ENCODE measurements at regions not wholly inside any gene's neighbourhood (a gene's known extent, or its start where the extent isn't known, plus 50 kb on each side); places are given as distances from the start of the nearest gene placed in this dataset.
"Not testable (repeated sequence)": the region's sequence is repeated elsewhere in the genome, so short reads cannot be mapped to it uniquely, and the experiment has no call there.

GRCh38 chr21:35559128-35559828, 501.0 kb downstream of the SETD4 start:
- no peak overlapping the region for H3K27ac Mint-ChIP-seq
- H3K36me3 Mint-ChIP-seq = no peaks in the 10 kb centered on the region

GRCh38 chr21:35556536-35556935, 503.8 kb downstream of the SETD4 start:
- Mint-ChIP-seq H3K27ac (no peak overlapping the region), H3K36me3 (no peaks in the 10 kb centered on the region), H3K4me3 (no peak overlapping the region), H3K4me1 (peaks cover 4% of the 10 kb centered on the region), H3K27me3 (no peaks in the 10 kb centered on the region), H3K9me3 (no peaks in the 10 kb centered on the region)

More at GRCh38 chr21:35559128-35559828, 501.0 kb downstream of the SETD4 start:
- Mint-ChIP-seq H3K4me1 (peaks cover 4% of the 10 kb centered on the region), H3K9me3 (no peaks in the 10 kb centered on the region), H3K27me3 (no peaks in the 10 kb centered on the region), H3K4me3 (no peak overlapping the region)

DNA sequence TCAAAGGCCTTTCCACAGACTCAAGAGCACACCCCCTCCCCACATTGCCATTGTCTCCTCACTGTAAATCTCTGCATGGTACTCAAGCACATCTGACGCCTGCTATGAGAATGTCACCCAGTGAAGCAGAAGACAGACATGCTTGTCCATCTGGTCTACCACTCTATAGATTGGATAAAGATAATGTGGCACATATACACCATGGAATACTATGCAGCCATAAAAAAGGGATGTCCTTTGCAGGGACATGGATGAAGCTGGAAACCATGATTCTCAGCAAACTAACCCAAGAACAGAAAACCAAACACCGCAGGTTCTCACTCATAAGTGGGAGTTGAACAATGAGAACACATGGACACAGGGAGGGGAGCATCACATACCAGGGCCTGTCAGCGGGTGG, 503.4 kb upstream of the RUNX1 start:
- not testable (repeated sequence) for H3K4me1 Mint-ChIP-seq, H3K27me3 Mint-ChIP-seq, H3K4me3 Mint-ChIP-seq, H3K36me3 Mint-ChIP-seq, H3K27ac Mint-ChIP-seq, H3K9me3 Mint-ChIP-seq

DNA sequence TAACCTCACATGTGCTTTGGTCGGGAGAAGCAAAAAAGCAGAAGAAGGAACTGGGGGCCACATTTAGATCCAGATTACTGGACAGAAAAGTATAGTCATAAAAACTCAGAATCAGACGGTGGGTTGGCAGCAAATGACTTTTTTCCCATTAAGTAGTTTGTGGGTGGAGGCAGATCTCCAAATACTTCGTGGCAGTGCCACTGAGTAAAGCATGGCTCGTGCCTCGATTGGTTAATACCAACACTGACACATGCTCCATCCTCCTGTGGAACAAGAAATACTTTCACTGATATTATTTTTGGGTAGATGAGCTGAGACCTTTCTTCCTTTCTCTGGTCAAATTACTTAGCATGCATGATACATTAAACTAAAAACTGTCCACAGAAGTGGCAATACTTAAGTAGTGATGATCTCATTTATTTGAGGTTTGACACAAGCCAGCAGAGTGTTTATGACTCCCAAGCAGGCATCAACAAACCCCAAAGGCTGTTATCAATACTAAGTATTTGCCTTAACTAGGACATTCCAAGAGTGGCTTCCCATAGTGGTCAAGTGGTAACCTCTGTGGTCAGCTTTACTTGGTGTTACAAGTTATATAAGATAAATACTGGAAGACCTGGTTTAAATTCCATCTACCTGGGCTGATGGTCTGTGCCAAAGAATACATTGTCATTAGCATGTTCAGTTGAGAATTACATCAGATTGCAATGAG, 500.0 kb upstream of the RUNX1 start:
- Mint-ChIP-seq H3K4me3 (no peak overlapping the region), H3K36me3 (no peaks in the 10 kb centered on the region), H3K27me3 (no peaks in the 10 kb centered on the region), H3K27ac (no peak overlapping the region), H3K9me3 (no peaks in the 10 kb centered on the region), H3K4me1 (no peaks in the 10 kb centered on the region)

GRCh38 chr21:35547946-35548774, 499.1 kb upstream of the RUNX1 start:
- no peaks in the 10 kb centered on the region for H3K4me1 Mint-ChIP-seq
- H3K4me3 Mint-ChIP-seq = no peak overlapping the region

DNA sequence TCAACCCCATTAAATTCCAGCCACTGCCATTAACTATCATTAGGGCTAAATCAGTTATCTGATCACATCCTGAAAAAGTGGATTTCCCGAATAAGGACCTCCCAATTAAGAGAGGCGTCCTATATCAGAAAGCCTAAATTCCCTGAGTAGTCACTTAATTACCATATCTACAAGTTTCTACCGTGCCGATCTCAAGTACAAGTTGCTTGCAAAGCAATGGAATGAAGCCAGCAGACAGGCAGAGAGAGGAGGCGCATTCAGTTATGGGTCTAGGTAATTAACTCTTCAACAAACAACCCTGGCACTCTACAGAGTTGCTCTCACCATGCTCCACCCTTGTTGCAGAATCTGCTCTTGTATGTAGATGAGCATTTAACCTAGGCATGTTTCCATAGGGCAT, 494.6 kb upstream of the RUNX1 start:
- Mint-ChIP-seq H3K27me3 (no peaks in the 10 kb centered on the region), H3K4me1 (no peaks in the 10 kb centered on the region), H3K4me3 (no peak overlapping the region), H3K27ac (no peak overlapping the region), H3K36me3 (no peaks in the 10 kb centered on the region), H3K9me3 (no peaks in the 10 kb centered on the region)

More at GRCh38 chr21:35547946-35548774, 499.1 kb upstream of the RUNX1 start:
- Mint-ChIP-seq H3K27me3 (no peaks in the 10 kb centered on the region), H3K27ac (no peak overlapping the region), H3K36me3 (no peaks in the 10 kb centered on the region), H3K9me3 (no peaks in the 10 kb centered on the region)

DNA sequence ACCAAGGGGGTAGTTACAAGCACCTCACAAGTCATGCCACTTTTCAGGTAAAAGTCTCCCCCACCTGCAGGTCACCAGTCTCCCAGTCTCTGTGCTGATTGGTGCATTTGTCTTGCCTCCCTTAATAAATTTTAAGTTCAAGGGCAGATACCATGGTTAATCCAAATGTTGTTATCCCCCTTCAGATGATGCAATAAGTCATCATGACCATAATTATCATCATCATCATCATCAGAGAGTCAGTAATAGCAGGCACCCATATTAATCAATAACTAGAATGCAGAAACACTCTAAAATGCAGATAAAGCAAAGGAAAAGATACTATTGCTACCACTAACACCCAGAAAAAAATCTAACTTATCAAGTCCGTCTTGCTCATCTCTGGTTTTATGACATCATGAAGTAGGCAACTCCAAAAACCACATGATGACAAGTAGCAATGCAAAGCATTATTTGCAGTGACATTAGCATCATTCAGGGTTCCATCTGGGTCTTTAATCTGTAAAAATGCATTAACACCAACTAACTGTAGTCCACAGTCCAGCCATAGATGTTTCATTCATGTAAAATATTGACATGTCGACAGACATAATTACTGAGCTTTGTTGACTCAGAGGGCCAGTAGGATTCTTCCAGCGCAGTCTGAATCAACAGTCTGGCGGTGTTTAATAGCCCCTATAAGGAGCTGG, 492.0 kb upstream of the RUNX1 start:
- no peaks in the 10 kb centered on the region for H3K4me1 Mint-ChIP-seq
- no peaks in the 10 kb centered on the region for H3K27me3 Mint-ChIP-seq
- no peak overlapping the region for H3K27ac Mint-ChIP-seq
- peaks cover under 1% of the 10 kb centered on the region for H3K36me3 Mint-ChIP-seq
- H3K9me3 Mint-ChIP-seq = peaks cover 2% of the 10 kb centered on the region
- no peak overlapping the region for H3K4me3 Mint-ChIP-seq

GRCh38 chr21:35538386-35538785, 489.3 kb upstream of the RUNX1 start:
- Mint-ChIP-seq H3K9me3 (peaks cover 11% of the 10 kb centered on the region), H3K36me3 (peaks cover 6% of the 10 kb centered on the region), H3K4me3 (no peak overlapping the region), H3K27ac (no peak overlapping the region), H3K27me3 (no peaks in the 10 kb centered on the region), H3K4me1 (no peaks in the 10 kb centered on the region)

GRCh38 chr21:35537604-35538003, 488.5 kb upstream of the RUNX1 start:
- no peaks in the 10 kb centered on the region for H3K4me1 Mint-ChIP-seq
- no peak overlapping the region for H3K4me3 Mint-ChIP-seq
- no peak overlapping the region for H3K27ac Mint-ChIP-seq
- H3K9me3 Mint-ChIP-seq = peaks cover 11% of the 10 kb centered on the region
- no peaks in the 10 kb centered on the region for H3K27me3 Mint-ChIP-seq
- H3K36me3 Mint-ChIP-seq = peaks cover 6% of the 10 kb centered on the region

DNA sequence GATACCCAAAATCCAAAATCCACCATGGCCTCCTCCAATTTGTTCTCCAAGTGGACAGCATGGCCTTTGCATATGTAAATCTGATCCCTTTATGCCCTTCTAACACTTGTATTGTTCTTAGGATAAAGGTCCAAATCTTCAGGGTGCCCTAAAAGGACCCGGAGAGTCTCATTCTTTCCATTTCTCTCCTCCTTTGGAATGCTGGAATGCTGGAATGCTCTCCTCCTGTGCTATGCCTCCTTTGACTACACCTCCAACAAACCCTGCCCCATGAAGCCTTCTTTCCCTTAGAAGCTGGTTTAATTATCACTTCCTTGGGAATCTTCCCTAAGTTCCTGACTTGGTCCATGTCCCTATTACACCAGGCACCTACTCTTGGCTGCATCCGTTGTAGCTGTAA, 484.8 kb upstream of the RUNX1 start:
- no peak overlapping the region for H3K4me3 Mint-ChIP-seq

DNA sequence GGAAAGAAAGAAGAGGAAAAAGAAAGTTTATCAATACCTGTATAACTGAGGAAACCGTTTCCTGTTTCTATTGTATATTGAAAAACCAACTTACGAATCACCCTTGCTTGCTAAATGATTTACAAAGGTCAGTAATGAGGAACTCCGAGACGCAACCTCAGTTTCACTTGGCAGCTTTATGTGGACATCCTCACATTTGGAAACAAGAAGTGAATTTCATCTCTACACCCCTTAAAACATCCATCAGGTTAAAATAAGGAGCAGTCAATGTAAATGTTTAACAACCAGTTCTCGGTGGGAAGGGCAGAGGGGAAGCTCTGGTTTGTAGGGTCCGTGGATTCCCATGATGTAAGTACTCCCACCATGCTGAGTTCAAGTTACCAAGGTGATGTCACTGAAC, 481.7 kb upstream of the RUNX1 start:
- H3K27me3 Mint-ChIP-seq = no peaks in the 10 kb centered on the region
- peaks cover 7% of the 10 kb centered on the region for H3K9me3 Mint-ChIP-seq
- peaks cover 47% of the 10 kb centered on the region for H3K4me1 Mint-ChIP-seq
- no peak overlapping the region for H3K4me3 Mint-ChIP-seq
- peaks cover 3% of the 10 kb centered on the region for H3K36me3 Mint-ChIP-seq
- H3K27ac Mint-ChIP-seq = no peak overlapping the region

More for the DNA sequence above, 484.8 kb upstream of the RUNX1 start:
- H3K9me3 Mint-ChIP-seq = peaks cover 11% of the 10 kb centered on the region
- H3K27ac Mint-ChIP-seq = no peak overlapping the region
- H3K27me3 Mint-ChIP-seq = no peaks in the 10 kb centered on the region
- H3K4me1 Mint-ChIP-seq = peaks cover 19% of the 10 kb centered on the region
- H3K36me3 Mint-ChIP-seq = peaks cover 6% of the 10 kb centered on the region

DNA sequence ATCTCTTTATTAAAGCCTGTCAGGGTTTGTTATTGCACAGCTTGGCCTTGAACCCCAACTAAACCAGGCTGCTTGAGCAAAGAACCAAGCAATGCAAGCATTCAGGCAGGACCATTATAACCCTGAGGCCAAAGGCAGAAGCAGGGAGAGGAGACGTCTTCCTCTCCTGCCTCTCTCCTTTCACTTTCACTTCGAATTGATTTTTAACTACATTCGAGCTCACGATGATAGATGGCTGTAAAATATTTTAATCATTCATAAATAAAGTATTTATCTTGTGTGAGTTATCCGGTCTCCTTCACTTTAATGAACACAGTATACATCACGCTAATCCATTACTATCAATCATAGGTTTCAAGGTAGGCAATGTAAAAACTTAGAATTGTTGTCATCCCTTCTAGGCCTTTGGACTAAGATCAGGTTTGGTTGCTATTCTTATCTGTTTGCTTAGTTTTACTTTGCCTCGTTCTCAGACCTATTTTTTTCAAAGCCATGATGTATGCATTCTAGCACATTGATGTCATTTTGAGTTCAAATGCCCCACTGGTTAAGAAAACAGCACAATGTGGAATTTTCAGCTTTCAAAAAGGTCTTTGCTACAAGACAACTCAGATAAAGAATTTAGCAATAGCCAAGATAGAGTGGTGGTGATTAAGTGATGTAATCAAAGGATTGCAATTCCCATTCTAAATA, 480.2 kb upstream of the RUNX1 start:
- Mint-ChIP-seq H3K4me1 (peaks cover 59% of the 10 kb centered on the region), H3K27ac (peak overlapping the region; percentile 91), H3K4me3 (peak overlapping the region; percentile 88), H3K36me3 (no peaks in the 10 kb centered on the region), H3K27me3 (no peaks in the 10 kb centered on the region), H3K9me3 (no peaks in the 10 kb centered on the region)

- no peaks in the 10 kb centered on the region for H3K36me3 Mint-ChIP-seq
- H3K27ac Mint-ChIP-seq = peak overlapping the region; percentile 91
- peak overlapping the region; percentile 88 for H3K4me3 Mint-ChIP-seq
- no peaks in the 10 kb centered on the region for H3K27me3 Mint-ChIP-seq
- H3K4me1 Mint-ChIP-seq = peaks cover 59% of the 10 kb centered on the region
- H3K9me3 Mint-ChIP-seq = no peaks in the 10 kb centered on the region
Observed at GRCh38 chr21:35528116-35529042, 479.3 kb upstream of the RUNX1 start.

DNA sequence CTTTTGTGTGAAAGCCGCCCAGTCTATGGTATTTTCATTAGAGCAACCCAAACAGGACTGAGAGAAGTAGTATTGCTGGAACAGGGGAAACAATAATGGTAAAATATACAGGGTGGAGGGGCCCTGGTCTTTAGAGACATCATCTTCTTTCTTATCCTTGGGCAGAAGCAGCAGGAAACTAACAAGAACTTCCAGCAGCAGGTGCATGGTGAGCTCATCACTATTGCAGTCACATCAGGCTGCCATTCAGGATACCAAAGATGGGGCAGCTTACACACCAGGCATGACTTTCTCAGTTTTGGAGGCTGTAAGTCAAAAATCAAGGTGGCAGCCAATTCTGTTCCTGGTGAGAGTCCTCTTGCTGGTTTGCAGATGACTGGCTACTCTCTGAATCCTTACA, 478.3 kb upstream of the RUNX1 start:
- Mint-ChIP-seq H3K4me1 (peaks cover 59% of the 10 kb centered on the region), H3K36me3 (no peaks in the 10 kb centered on the region), H3K4me3 (no peak overlapping the region), H3K9me3 (no peaks in the 10 kb centered on the region), H3K27me3 (no peaks in the 10 kb centered on the region), H3K27ac (peak overlapping the region; percentile 51)

Data from activated naive CD4-positive, alpha-beta T cell treated with anti-CD3 and anti-CD28 coated beads, Interleukin-2, amount 50 U/mL, for 24 hours (primary cell).